PC-9 (cell line): ENCODE measurements at regions not wholly inside any gene's neighbourhood (a gene's known extent, or its start where the extent isn't known, plus 50 kb on each side); places are given as distances from the start of the nearest gene placed in this dataset.

ENCODE experiments used
- BruUV-seq: library from RNA; stranded (reverse); fragments of 400-500 nt; replicated peaks from 2 replicates; lab custom pipeline; 2021; lab: Mats Ljungman, UMichigan
- CTCF ChIA-PET: fragments of 300-600 bp; sonication (Branson Sonifier 250); formaldehyde crosslinking; loops from one replicate; lab custom pipeline; 2022; ENCODE audit warnings: antibody characterized with exemption; lab: Charles Lee
- POLR2A ChIA-PET: fragments of 300-600 bp; sonication (Branson Sonifier 250); formaldehyde crosslinking; loops from one replicate; lab custom pipeline; 2022; ENCODE audit warnings: antibody characterized with exemption; ENCODE audit not compliant: unreplicated experiment; lab: Charles Lee
- DNase-seq, 2 experiments: peaks; one replicate each; pipeline versions ENCODE4 v3.0.0 to v3.0.0-alpha.2; 2015 to 2022; ENCODE audit warnings: mixed read lengths in 1 of 2
- H2AFZ ChIP-seq: fragments of 200-600 bp; sonication (generic); 2 replicates; pipeline ENCODE4 v1.8.1; 2017; ENCODE audit warnings: antibody characterized with exemption
- H3F3A ChIP-seq: fragments of 200-600 bp; sonication (generic); 2 replicates; pipeline ENCODE4 v1.8.1; 2017; ENCODE audit warnings: antibody characterized with exemption, mild to moderate bottlenecking, low read depth; ENCODE audit not compliant: insufficient read depth
- H3K27ac ChIP-seq: fragments of 200-600 bp; sonication (generic); 2 replicates; pipeline ENCODE4 v1.6.1; 2016; ENCODE audit warnings: mixed run types
- H3K27me3 ChIP-seq: fragments of 200-600 bp; sonication (generic); 2 replicates; pipeline ENCODE4 v1.6.1; 2016; ENCODE audit warnings: low read depth, mixed run types; ENCODE audit not compliant: insufficient read depth
- H3K36me3 ChIP-seq: fragments of 200-600 bp; sonication (generic); 2 replicates; pipeline ENCODE4 v1.6.1; 2016; ENCODE audit warnings: low read depth, mixed run types
- H3K4me1 ChIP-seq: fragments of 200-600 bp; sonication (generic); replicated peaks from 2 replicates; pipeline ENCODE4 v1.6.1; 2016; ENCODE audit warnings: mixed run types; ENCODE audit not compliant: insufficient read depth
- H3K4me2 ChIP-seq: fragments of 200-600 bp; sonication (generic); 2 replicates; pipeline ENCODE4 v1.6.1; 2017; ENCODE audit warnings: mixed run types
- H3K4me3 ChIP-seq: fragments of 200-600 bp; sonication (generic); 2 replicates; pipeline ENCODE4 v1.6.1; 2016; ENCODE audit warnings: mixed run types
- H3K79me2 ChIP-seq: fragments of 200-600 bp; sonication (generic); 2 replicates; pipeline ENCODE4 v1.6.1; 2017; ENCODE audit warnings: low read depth, mixed run types
- H3K9me2 ChIP-seq: fragments of 200-600 bp; sonication (generic); 2 replicates; pipeline ENCODE4 v1.8.1; 2017; ENCODE audit warnings: mild to moderate bottlenecking; ENCODE audit not compliant: insufficient read depth
- H3K9me3 ChIP-seq: fragments of 200-600 bp; sonication (generic); 2 replicates; pipeline ENCODE4 v1.8.1; 2016; ENCODE audit warnings: low read depth; ENCODE audit not compliant: insufficient read depth
- H4K20me1 ChIP-seq: fragments of 200-600 bp; sonication (generic); 2 replicates; pipeline ENCODE4 v1.8.1; 2017; ENCODE audit not compliant: insufficient read depth
- CTCF ChIP-seq: fragments of 200-600 bp; sonication (generic); conservative IDR thresholded peaks from 2 replicates; pipeline ENCODE4 v1.6.1; 2017; ENCODE audit warnings: mixed run types, antibody characterized with exemption, mild to moderate bottlenecking, moderate library complexity
- EZH2 ChIP-seq: fragments of 200-600 bp; sonication (generic); IDR thresholded peaks from 2 replicates; pipeline ENCODE4 v1.8.0; 2017; ENCODE audit warnings: antibody characterized with exemption, low read depth
- intact Hi-C: fragments of 100-400 bp; cut with micrococcal nuclease; formaldehyde crosslinking; loops from one replicate; pipeline ENCODE4 v1.10.0; 2022; ENCODE audit not compliant: unreplicated experiment

GRCh38 chr3:193914602-193915001 lies 221.3 kb upstream of the HES1 start:
- POLR2A ChIA-PET, result no interaction called here
- Histone ChIP-seq H2AFZ (no peak overlapping the region), H3K27ac (no peak overlapping the region), H3K36me3 (no peaks in the 10 kb centered on the region), H3K9me2 (no peaks in the 10 kb centered on the region), H3K4me2 (no peak overlapping the region), H3K27me3 (no peaks in the 10 kb centered on the region), H3K4me1 (peaks cover 26% of the 10 kb centered on the region), H4K20me1 (no peaks in the 10 kb centered on the region), H3K4me3 (no peak overlapping the region), H3K79me2 (no peaks in the 10 kb centered on the region), H3K9me3 (no peaks in the 10 kb centered on the region), H3F3A (peaks cover 21% of the 10 kb centered on the region; the same call in 1 of the 2 replicates)
- TF ChIP-seq CTCF (no peak), EZH2 (no peak)
- no peak for DNase-seq
- no TSS peak for BruUV-seq
- CTCF ChIA-PET, result no interaction called here
- intact Hi-C loops, result no loop called here

- no peaks in the 10 kb centered on the region for H3K9me3 ChIP-seq
- no peaks in the 10 kb centered on the region for H3K36me3 ChIP-seq
- H3K9me2 ChIP-seq, result no peaks in the 10 kb centered on the region
- ChIA-PET POLR2A (no interaction called here), CTCF (no interaction called here)
- no TSS peak for BruUV-seq
- no peak overlapping the region for H2AFZ ChIP-seq
- H3K27ac ChIP-seq, result no peak overlapping the region
- intact Hi-C loops, result no loop called here
- H3K4me1 ChIP-seq, result peaks cover 22% of the 10 kb centered on the region
- H3K4me3 ChIP-seq, result no peak overlapping the region
- H3K4me2 ChIP-seq, result no peak overlapping the region
- H4K20me1 ChIP-seq, result no peaks in the 10 kb centered on the region
- no peaks in the 10 kb centered on the region for H3K79me2 ChIP-seq
- no peak for DNase-seq
- no peaks in the 10 kb centered on the region for H3K27me3 ChIP-seq
- TF ChIP-seq EZH2 (no peak), CTCF (no peak)
- peaks cover 21% of the 10 kb centered on the region; the same call in 1 of the 2 replicates for H3F3A ChIP-seq
Observed at GRCh38 chr3:193915099-193915498, 220.8 kb upstream of the HES1 start.

DNA sequence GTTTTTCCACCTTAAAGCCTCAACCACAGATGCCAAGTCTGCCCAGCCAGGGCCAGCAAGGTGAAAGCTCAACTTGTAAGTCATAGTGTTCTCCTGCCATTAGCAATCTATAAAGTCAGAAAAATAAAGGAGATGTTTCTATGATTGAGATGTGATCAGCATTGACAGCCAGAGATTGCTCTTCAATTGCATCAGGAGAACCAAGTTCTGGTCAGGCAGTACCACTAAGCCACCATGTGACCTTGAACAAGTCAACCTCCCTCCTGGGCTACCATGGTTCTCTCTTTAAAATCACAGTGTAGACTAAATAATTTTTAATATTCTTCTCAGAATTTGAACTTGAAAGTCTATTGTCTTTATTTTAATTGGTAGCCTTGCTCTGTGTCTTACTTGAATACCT lies 220.3 kb upstream of the HES1 start:
- Histone ChIP-seq H3K27ac (no peak overlapping the region), H3K9me2 (no peaks in the 10 kb centered on the region), H3K36me3 (no peaks in the 10 kb centered on the region), H4K20me1 (no peaks in the 10 kb centered on the region), H3K79me2 (no peaks in the 10 kb centered on the region), H3K9me3 (no peaks in the 10 kb centered on the region), H2AFZ (no peak overlapping the region), H3K4me3 (no peak overlapping the region), H3K4me2 (no peak overlapping the region), H3K4me1 (peaks cover 16% of the 10 kb centered on the region), H3K27me3 (no peaks in the 10 kb centered on the region), H3F3A (peaks cover 16% of the 10 kb centered on the region; the same call in 1 of the 2 replicates)
- intact Hi-C loops, result no loop called here
- BruUV-seq, result no TSS peak
- TF ChIP-seq EZH2 (no peak), CTCF (no peak)
- ChIA-PET CTCF (no interaction called here), POLR2A (no interaction called here)
- no peak for DNase-seq
